ENCODE measurements at regions not wholly inside any gene's neighbourhood (a gene's known extent, or its start where the extent isn't known, plus 50 kb on each side); places are given as distances from the start of the nearest gene placed in this dataset.

- TF ChIP-seq, protein P1, sequence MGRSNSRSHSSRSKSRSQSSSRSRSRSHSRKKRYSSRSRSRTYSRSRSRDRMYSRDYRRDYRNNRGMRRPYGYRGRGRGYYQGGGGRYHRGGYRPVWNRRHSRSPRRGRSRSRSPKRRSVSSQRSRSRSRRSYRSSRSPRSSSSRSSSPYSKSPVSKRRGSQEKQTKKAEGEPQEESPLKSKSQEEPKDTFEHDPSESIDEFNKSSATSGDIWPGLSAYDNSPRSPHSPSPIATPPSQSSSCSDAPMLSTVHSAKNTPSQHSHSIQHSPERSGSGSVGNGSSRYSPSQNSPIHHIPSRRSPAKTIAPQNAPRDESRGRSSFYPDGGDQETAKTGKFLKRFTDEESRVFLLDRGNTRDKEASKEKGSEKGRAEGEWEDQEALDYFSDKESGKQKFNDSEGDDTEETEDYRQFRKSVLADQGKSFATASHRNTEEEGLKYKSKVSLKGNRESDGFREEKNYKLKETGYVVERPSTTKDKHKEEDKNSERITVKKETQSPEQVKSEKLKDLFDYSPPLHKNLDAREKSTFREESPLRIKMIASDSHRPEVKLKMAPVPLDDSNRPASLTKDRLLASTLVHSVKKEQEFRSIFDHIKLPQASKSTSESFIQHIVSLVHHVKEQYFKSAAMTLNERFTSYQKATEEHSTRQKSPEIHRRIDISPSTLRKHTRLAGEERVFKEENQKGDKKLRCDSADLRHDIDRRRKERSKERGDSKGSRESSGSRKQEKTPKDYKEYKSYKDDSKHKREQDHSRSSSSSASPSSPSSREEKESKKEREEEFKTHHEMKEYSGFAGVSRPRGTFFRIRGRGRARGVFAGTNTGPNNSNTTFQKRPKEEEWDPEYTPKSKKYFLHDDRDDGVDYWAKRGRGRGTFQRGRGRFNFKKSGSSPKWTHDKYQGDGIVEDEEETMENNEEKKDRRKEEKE (IDR thresholded peaks at IDR 0.05) = no peak
- TF ChIP-seq RELB (IDR thresholded peaks at IDR 0.05; ENCODE audit: low read depth) (peak; percentile 99), JUNB (IDR thresholded peaks at IDR 0.05) (peak; percentile 24; the same call in 1 of the 2 replicates), NRF1 (conservative IDR thresholded peaks at IDR 0.05; ENCODE audit: low read depth, low read length) (no peak), SUPT20H (IDR thresholded peaks at IDR 0.05; ENCODE audit: borderline replicate concordance, control insufficient read depth, low read depth, low read length) (no peak), HSF1 (IDR thresholded peaks at IDR 0.05; ENCODE audit: low read depth, low read length) (no peak), POU2F2 (IDR thresholded peaks at IDR 0.05; ENCODE audit: borderline replicate concordance, low read depth, low read length) (peak; percentile 42; the same call in 1 of the 3 replicates), NR2F1 (conservative IDR thresholded peaks at IDR 0.05) (peak; percentile 78), BCL11A (IDR thresholded peaks at IDR 0.05; ENCODE audit: low read depth, low read length) (peak; percentile 86), HDAC6 (IDR thresholded peaks at IDR 0.05; ENCODE audit: unreplicated experiment) (no peak), EZH2 (IDR thresholded peaks at IDR 0.05; ENCODE audit: borderline replicate concordance, control insufficient read depth, low read depth, low read length) (no peak), YBX1 (IDR thresholded peaks at IDR 0.05) (no peak), MTA2 (IDR thresholded peaks at IDR 0.05; ENCODE audit: low read depth) (peak; percentile 97), KAT2A (conservative IDR thresholded peaks at IDR 0.05; ENCODE audit: control insufficient read depth, low read depth, low read length) (no peak), WRNIP1 (IDR thresholded peaks at IDR 0.05; ENCODE audit: borderline replicate concordance, low read depth, low read length) (no peak), POLR2AphosphoS5 (IDR thresholded peaks at IDR 0.05; ENCODE audit: low read length) (no peak), IRF4 (IDR thresholded peaks at IDR 0.05; ENCODE audit: low read depth, low read length) (peak; percentile 82), SRF (IDR thresholded peaks at IDR 0.05; ENCODE audit: low read depth in 2 of 2, low read length in 2 of 2) (no peak), CREM (IDR thresholded peaks at IDR 0.05; ENCODE audit: low read depth) (peak; percentile 47; the same call in 1 of the 2 replicates), MYC (IDR thresholded peaks at IDR 0.05; ENCODE audit: insufficient read depth, insufficient read length, insufficient replicate concordance, low read length, severe bottlenecking) (no peak), IKZF2 (IDR thresholded peaks at IDR 0.05) (peak; percentile 99), NBN (IDR thresholded peaks at IDR 0.05) (peak; percentile 80)
- TF ChIP-seq, protein P2, sequence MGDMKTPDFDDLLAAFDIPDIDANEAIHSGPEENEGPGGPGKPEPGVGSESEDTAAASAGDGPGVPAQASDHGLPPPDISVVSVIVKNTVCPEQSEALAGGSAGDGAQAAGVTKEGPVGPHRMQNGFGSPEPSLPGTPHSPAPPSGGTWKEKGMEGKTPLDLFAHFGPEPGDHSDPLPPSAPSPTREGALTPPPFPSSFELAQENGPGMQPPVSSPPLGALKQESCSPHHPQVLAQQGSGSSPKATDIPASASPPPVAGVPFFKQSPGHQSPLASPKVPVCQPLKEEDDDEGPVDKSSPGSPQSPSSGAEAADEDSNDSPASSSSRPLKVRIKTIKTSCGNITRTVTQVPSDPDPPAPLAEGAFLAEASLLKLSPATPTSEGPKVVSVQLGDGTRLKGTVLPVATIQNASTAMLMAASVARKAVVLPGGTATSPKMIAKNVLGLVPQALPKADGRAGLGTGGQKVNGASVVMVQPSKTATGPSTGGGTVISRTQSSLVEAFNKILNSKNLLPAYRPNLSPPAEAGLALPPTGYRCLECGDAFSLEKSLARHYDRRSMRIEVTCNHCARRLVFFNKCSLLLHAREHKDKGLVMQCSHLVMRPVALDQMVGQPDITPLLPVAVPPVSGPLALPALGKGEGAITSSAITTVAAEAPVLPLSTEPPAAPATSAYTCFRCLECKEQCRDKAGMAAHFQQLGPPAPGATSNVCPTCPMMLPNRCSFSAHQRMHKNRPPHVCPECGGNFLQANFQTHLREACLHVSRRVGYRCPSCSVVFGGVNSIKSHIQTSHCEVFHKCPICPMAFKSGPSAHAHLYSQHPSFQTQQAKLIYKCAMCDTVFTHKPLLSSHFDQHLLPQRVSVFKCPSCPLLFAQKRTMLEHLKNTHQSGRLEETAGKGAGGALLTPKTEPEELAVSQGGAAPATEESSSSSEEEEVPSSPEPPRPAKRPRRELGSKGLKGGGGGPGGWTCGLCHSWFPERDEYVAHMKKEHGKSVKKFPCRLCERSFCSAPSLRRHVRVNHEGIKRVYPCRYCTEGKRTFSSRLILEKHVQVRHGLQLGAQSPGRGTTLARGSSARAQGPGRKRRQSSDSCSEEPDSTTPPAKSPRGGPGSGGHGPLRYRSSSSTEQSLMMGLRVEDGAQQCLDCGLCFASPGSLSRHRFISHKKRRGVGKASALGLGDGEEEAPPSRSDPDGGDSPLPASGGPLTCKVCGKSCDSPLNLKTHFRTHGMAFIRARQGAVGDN (IDR thresholded peaks at IDR 0.05) = no peak
These were observed 123.3 kb upstream of the NYAP2 start (continued) for GRCh38 chr2:225276207-225276606.
